NCI-H446 (cell line): ENCODE measurements at regions not wholly inside any gene's neighbourhood (a gene's known extent, or its start where the extent isn't known, plus 50 kb on each side); places are given as distances from the start of the nearest gene placed in this dataset.
A peak's percentile ranks its signal among the peaks of the same experiment; 100 is the strongest.

Experiments
- DNase-seq, 2 experiments: peaks; one replicate each; lab custom pipeline; 2025; lab: John Stamatoyannopoulos, UW

DNA sequence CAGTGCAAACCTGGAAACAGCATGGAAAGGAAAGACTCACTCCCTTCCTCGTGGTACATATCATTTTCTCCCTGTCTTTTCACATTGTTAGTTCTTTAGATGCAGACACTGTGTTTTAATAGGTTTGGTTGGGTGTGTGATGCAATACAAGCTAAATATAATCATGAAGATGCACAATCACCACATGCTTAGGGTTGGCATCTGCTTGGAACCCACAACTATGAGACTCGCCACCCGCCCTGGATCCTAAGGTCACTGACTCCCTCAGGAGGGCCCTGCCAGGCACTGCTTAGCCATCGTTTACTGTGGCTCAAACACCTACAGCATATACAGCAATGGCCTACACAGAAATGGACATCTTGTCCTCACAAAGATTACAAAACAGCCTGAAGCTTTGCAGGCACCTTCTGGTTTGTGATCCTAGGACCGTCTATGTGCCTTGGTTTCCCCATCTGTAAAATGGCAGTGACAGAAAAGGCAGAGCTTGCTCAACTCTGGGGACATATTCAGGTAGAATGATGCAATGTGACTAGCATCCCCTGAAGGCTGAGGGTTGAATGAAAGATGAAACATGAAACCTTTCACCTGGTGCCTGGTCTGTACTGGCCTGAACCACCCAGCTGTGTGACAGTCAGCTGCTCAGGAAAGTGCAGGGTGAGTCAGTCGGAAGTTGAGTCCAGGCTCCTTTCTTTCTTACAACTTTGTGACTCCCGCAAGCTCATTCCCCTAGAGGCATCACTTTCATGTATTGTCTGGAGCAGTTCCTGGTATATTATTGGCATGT is 123.6 kb upstream of the PFN2 start:
- DNase-seq, result no peak

DNA sequence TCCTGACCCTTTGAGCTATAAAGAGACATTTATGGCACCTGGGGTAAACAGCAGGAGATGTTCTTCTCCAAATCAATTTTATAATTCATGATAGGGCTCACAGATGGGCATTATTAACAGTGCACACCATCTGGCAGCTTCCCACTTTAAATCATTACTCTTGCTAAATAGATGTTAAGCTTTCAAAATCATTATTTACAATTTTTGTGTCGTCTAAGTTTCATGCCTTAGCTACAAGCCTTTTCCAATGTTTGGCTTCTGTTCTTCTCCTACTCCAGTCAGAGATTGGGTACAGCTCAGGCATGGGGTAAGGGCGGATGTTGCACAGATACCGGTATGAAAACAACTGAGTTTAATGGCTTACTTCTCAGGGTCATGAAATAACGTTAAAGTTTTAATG is 120.9 kb upstream of the PFN2 start:
- peak; percentile 26 to 62 for DNase-seq

DNA sequence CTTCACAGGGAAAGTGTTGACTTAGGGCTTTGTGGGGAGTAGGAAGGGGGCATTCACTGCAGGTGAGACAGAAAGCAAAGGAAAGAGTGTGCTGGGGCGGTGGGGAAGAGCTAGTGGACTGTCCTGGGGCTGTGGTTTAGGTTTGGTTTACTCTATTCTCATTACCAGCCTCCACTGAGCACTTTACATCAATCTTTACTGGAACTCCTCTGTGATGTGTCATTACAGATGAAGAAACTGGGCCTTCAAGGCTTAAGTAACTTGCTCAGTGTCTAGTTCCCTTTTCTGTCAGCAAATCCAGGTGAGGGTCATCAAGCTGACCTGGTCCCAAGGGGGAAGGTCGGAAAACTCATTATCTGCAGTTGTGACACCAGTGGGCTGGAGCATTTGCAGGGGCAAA is 120.2 kb upstream of the PFN2 start:
- DNase-seq, result no peak

DNA sequence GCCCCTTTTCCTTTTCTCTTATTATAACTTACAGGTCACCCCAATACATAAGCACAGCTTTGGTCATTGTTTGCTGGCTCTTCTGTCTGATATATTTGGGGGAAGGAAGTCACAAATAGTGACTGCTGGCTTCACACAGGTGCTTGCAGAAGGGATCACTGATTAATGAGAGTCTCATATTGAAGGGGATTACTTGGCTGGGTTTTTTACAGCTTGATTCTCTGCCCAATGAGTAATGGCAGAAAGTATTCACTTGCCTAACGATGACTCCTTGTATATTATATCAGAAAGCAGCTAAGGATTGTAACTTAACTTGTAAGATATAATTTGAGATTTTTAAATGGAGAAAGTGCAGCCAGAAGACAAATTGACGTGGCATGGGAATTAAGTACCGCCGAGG is 119.3 kb upstream of the PFN2 start:
- DNase-seq, result peak in 1 of 2 experiments; percentile 17

DNA sequence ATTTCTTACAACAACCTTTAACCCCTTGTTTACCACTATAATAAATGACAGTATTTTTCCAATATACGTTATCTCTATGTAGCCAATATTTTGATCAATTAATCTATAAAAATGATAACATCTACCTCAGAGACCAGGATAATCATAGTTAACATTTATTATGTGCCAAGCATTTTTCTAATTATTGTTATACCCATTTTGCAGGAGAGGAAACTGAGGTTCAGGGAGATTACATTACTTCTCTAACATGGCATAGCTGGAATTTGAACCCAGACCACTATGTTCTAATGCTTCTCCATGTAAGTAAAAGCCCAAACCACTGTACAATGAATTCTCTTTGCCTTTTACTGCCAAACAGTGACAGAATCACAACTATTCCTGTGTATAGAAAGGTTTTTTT is 113.4 kb upstream of the PFN2 start:
- no peak for DNase-seq

DNA sequence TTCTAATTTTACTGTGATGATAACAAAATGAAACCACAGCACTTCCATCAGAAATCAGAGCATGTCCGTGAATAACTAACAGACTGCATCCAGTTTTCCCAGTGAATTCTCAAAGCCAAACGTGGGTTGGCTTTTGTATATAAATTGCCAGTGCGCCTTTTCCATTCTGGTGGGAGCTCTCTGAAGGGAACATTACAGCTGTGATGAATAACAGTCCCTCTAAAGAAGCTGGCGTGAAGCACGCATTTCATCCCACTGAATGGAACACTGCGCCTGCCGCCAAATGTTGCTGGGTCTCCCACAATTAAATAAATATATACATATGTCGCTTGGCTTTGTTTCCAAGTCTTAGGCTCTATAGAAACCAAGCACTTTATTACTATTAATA is 113.0 kb upstream of the PFN2 start:
- DNase-seq, result peak; percentile 84 to 96

DNA sequence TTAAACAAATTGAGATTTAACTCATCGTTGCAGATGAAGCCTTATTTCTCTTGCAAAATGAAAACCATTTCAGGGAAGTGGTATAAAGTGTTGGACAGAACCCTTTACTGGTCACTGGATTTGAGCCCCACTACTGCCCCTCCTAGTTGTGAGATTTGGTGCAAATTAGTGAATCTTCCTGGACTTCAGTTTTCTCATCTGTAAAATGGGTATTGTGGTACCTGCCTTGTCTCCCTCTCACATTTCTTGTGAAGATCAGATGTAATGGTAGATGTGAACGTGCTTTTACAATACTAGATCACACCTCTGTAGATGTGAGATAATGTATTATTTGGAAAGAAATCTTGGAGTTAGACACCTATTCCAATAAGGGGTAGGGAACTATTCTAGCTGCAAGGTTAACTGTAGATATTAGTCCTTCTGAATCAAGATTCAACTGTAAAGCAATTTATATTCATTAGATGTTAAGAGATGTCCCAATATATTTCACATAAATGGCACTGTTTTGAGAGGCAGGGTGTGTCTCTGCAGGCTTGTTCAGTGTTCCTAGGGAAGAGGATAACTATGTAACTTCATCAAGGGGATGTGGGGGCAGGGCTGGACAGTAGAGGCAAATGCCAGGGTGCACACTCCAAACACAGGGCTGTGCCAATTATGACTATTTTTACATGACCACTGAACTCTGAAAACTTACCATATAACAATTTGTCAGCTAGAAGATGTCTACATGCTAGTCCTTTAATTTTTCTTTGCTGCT is 112.4 kb upstream of the PFN2 start:
- DNase-seq, result peak in 1 of 2 experiments; percentile 80

DNA sequence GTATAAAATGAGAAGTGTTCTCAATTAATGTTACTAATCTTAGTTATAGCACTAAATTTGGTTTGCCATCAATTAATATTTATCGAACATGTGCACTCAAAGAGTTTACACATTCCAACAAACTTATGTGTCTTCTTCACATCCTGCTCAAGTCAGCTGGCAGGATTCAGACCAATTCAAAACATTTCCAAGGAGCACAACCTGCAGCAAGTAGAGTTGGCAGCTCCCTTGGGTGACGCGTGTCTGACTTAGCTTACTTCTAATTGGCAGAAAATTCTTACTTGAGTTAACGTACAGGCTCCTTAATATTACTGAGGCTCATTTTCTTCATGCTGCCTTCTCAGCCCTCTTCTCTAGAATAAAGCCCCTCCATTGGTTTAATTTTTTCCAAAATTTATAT is 110.4 kb upstream of the PFN2 start:
- peak; percentile 34 to 40 for DNase-seq

DNA sequence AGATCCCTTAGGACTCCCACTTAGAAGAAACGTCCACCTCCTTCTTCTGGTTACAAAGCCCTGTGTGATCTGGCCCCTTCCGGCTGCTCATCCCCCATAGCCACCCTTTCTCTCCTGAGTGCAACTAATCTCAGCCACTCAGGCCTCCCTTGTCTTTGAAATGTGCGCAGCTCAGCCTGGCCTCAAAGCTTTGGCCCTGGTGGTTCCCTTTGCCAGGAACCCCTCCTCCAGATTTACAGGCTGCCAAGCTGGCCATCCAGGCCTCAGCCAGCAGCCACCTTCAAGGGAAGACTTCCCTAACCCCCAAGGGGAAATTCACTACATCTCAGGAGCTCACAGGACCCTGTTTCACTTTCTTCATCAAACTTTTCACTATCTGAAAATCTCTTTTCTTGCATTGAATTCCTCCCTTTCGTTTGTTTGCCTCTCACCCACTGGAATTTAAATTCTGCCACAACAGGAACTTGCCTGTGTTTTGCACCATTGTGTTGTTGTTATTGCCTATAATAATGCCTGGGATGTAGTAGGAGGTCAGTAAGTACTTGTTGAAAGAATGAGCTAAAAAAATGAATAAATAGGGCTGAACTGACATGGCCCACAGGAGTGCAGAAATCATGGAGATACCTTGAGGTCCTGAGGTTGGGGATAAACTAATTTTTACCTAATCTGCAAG is 109.5 kb upstream of the PFN2 start:
- peak in 1 of 2 experiments; percentile 68 for DNase-seq

DNA sequence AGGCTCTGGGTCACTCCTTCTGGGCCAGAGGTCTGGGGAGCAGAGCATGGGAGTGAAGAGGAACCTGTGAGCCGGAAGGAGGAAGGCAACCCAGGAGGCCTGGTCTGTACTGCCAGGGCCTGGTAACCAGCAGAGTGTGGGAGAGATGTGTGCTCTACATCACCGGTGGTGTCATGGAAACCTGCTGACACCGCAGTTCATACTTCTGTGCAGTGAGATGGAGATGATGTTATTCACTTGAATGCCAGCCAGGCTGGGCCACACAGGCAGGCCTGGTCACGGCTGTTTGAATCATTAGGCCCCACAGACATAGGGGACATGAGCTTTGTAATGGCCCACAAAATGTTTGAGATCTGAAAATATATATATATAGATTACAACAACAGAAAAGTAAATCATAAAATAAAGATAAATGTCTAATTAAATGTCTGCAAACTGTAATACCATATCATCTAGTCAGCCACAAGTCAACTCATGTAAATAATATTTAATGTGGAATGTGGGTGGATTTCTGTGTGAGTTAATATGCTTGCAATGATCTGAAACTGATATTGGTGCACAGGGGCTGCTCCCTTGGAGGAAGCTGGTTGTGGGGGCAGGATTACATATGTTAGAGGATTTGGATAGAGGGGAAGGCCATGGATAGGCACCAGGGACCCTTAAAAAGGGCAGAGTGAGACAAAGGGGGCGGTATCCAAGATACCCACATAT is 108.5 kb upstream of the PFN2 start:
- DNase-seq, result peak; percentile 86 to 89

DNA sequence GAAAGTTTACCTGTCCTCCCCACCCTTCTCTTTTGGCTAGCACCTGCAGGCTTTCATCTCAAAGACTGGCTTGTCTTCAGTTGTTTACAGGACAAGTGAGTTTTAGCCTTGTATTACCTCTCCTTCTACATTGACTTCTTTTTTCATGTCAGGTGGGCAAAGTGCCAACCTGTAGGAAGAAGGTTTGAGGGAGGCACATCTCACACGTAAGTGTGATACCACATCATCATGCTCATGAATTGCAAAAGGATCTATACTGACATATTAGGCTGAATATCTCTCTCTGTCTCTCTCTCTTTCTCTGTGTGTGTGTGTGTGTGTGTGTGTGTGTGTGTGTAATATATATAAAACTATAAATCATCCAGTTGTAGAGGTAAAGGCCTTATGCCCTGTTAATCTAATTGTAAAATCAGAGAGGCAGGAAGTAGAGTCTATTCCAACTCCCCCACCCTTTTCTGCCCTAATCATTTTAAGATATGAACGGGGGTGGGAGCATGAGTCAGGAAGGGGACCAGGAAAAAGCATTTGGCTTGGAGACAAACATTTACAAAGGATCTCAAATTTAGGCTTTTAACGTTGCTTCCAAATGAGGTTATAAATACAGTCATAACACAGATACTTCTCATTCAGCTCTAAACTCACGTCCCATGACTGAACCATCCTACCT is 107.0 kb upstream of the PFN2 start:
- no peak for DNase-seq

DNA sequence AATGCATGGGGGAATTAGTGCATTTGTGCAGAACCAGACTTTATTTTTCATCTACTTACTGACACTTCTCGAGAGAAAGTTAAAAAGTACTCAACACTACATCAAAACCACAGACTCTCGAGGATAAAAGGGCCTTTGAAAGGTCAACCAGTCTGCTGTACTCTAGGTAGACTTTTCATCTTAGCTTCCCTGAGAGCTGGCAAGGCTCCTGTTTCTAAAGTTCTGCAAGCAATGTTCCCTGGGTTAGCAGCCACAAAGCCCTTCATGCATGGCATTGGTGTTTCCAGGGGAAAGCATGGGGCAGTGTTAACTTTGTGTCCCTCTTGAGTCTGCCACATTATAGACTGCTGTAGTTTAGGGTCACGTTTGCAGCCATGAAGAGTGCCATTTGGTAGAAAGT is 106.4 kb upstream of the PFN2 start:
- DNase-seq, result no peak

DNA sequence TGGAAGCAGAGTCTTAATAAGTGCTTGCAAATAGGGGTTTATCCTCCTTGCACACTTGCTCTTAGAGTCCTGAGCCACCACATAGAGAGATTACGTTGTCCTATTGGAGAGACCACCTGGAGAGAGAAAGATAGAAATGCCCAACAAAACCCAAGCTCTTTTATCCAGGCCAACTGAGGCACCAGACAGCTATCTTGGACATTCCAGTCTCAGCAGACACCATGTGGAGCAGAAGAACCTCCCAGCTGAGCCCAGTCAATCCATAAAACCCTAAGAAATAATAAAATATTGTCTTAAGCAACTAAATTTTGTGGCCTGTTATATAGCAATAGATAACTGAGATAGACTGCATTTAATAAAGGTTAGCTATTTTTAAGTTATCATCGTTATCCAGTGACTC is 105.7 kb upstream of the PFN2 start:
- DNase-seq, result no peak

DNA sequence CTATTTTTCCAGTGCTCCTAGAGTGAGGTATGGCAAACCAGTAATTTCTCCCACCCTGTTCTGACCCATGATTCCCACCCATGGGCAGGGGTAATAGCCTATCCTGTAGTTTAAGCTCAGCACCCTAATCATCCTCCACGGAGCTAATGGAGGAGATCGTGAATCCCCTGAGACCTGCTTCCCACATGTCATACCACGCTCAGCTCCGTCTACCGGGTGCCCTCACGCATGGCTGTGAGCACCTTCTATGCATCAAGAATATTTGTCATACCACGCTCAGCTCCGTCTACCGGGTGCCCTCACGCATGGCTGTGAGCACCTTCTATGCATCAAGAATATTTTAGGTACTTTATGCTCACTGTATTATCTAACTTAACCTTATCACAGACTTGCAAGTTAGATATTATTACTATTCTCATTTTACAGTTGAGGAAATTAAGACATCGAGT is 104.7 kb upstream of the PFN2 start:
- DNase-seq, result no peak

DNA sequence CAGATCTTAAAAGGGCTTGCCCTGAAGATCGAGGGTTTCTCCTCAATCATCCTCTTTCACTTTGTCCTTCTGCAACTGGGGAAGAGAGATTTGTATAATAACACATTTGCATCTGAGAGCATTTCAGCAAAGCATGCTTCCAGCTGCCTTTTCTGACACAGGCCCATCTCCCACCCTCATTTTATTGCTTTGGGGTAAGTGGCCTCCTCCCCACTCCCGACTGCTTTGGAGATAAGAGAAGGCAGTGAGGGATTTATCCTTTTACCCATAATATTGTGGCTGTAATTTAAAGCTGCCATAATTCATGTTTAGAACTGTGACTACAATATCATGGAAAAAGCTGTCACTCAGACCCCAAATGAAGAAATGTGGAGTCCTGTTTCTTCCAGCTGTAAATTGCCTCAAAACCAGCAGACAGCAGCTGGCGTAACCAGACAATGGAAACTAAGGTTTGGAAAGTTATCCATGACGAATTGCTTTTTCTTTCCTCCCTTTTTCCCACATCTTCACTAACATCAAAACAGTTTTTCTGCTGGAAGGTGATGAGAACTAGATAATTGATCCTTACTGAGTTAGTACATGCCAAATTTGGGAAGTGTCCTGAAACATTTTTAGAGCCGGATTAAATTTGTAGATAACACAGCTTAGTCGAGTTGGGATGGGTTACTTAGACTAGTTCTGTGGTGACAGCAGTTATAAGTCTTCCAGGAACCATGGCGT is 104.2 kb upstream of the PFN2 start:
- DNase-seq, result no peak

DNA sequence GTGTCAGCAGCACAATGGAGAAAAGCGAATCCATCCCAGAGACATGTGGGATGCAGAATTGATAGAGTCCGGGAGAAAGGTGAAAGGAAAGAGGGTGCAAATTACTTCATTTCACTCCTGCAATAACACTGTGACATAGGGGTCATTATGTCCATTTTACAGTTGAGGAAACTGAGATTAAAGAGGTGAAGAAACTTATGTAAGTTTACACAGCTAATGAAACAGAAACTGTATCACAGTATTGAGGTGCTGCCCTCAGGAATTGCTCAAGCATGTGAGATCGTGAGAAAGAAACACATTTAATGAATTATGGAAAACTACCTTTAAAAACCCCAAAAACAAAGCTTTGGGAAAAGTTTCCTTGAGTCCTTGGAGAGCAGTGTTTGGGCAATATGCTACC is 103.6 kb upstream of the PFN2 start:
- DNase-seq, result no peak

DNA sequence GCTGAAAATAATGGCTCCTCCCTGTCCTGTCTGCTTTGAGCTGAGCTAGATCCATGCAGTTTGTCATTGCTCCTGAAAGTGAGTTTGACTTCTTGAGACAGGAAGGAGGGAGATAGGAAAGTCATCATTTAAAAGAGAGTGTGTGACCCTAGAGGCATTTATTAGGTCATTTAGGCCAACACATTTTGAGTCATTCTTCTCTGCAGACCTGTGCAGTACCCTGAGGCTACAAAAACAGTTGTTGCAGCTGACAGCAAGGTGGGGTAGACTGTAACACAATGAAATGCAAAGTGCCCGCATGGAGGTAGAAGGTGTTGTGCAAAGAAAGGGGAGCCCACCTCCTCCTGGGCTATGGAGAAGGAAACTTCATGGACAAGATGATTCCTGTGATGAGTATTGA is 102.8 kb upstream of the PFN2 start:
- DNase-seq, result no peak

DNA sequence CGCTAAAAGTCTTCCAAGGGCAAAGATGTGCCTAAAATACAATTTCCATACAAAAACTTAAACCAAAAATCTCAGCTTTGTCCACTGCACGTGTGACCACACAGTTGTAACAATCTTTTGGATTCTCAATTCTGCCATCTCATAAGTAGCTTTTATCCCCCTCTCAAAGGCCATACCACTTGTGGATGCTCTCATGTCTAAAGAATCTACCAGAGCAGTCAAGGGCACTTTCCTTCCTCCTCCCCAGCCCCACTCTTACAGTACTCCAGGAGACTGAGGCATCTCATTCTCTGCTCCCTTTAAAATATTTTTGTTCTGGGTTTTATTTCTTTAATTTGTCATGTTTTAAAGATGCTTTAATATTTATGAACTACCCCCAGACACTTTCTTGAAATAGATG is 102.3 kb upstream of the PFN2 start:
- no peak for DNase-seq

DNA sequence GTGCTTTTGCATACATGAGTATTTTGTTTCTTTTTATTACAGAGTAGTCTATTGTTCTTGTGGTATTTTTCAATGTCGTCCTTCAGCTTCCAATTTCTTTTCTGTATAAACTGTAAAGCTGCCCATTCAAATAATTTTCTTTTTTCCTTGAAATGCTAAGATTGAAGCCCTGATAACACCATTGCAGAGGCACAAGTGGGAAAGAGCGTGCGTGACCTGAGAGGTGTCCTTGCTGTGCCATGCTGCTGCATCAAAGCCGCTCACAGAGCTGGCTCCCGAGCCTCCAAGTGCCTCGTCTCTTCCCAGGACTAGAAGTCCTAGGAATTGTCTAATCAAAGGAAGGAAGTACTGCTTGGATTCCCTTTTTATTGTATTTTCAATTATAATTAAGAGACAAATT is 101.9 kb upstream of the PFN2 start:
- no peak for DNase-seq

DNA sequence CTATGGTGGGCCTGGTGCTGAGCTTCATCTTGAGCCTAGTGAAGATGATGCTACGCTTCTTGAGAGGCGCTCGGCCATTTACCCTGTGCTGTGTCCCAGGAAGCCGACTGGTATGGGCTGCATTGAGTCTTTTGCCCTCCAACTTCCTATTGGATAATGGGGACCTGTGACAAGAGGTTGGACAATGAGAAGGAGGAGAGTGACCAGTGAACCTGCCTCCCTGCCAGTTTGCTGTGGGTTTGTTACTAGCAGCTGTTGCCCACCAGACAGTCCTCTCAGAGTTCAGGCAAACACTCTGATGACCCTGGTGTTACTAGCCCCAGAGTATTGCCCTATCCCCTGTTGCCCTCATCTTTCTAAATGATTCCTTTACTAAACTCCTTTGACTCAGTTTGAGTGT is 99.6 kb upstream of the PFN2 start:
- DNase-seq, result no peak

DNA sequence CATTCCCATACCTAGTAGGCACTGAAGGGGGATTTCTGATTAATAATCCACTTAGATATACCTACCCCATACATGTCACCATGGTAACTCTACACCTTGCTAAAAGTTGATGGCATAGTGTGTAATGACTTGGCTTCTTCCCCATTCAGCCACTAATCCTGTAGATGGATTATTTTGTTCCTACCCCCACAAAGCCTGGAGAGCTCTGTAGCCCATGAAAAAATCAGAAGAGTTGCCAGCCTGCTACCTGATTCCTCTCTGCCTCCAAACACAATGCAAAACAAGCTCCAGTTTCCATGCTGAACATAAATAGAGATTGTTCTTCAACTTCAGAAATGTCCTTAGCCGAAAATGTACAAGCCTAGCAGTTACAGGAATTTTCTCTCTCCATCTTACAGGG is 98.9 kb upstream of the PFN2 start:
- no peak for DNase-seq
